K562 (cell line): ENCODE measurements at regions not wholly inside any gene's neighbourhood (a gene's known extent, or its start where the extent isn't known, plus 50 kb on each side); places are given as distances from the start of the nearest gene placed in this dataset.

Experiments
- ATAC-seq: fragments of 200-7000 bp; cut with Tn5 transposase; 3 replicates; pipeline ENCODE4 v1.9.1; 2020; ENCODE audit warnings: moderate library complexity
- BruUV-seq: library from RNA; stranded (reverse); fragments of 400-500 nt; replicated peaks from 2 replicates; lab custom pipeline; 2021; lab: Mats Ljungman, UMichigan
- CTCF ChIA-PET: fragments of 300-600 bp; formaldehyde crosslinking; extraction: SDS; loops from one replicate; lab custom pipeline; 2021; ENCODE audit warnings: low intra/inter-chr PET ratio; lab: Yijun Ruan, JAX
- POLR2A ChIA-PET: fragments of 300-600, 350-650 bp; sonication (Branson Sonifier 250); formaldehyde crosslinking; extraction: SDS; loops from one replicate; lab custom pipeline; 2021; ENCODE audit warnings: antibody characterized with exemption, inconsistent platforms; lab: Yijun Ruan, JAX
- DNase-seq, 4 experiments: peaks; one replicate each; pipeline versions ENCODE4 v3.0.0 to v3.0.0-alpha.2; 2011 to 2018; ENCODE audit warnings: low spot score in 3 of 4, mixed read lengths in 3 of 4; ENCODE audit errors: extremely low read depth in 1 of 4
- FAIRE-seq: peaks from 2 replicates; lab custom pipeline; 2011; peaks lifted over from hg19 to GRCh38; lab: Jason Lieb, UNC
- H2AFZ ChIP-seq: 2 replicates; pipeline ENCODE4 v1.6.0; 2011; ENCODE audit warnings: low read depth, low read length, control low read depth, inconsistent platforms
- H3K27ac ChIP-seq: fragments of 200-600 bp; 3 replicates; pipeline ENCODE4 v1.8.0; 2011; ENCODE audit warnings: low read depth, mild to moderate bottlenecking, control low read depth, inconsistent platforms, low read length, moderate library complexity, mixed read lengths; ENCODE audit errors: extremely low read depth
- H3K27me3 ChIP-seq, 2 experiments: fragments of 300-600 bp in 1 of 2; 2 replicates in 1 of 2; 3 replicates in 1 of 2; pipeline versions ENCODE4 v1.6.0 to v1.8.0; 2011; ENCODE audit warnings: inconsistent platforms in 2 of 2, low read length in 2 of 2, mild to moderate bottlenecking in 1 of 2, mixed read lengths in 1 of 2, moderate library complexity in 1 of 2; ENCODE audit not compliant: control insufficient read depth in 2 of 2, insufficient read depth in 2 of 2
- H3K36me3 ChIP-seq: fragments of 300-600 bp; 3 replicates; pipeline ENCODE4 v1.8.0; 2011; ENCODE audit warnings: mild to moderate bottlenecking, low read length, inconsistent platforms; ENCODE audit not compliant: control insufficient read depth, insufficient read depth
- H3K4me1 ChIP-seq, 2 experiments: fragments of 200-600 bp in 1 of 2; replicated peaks in 1 of 2; 2 replicates in 1 of 2; 3 replicates in 1 of 2; pipeline versions ENCODE4 v1.5.1 to v1.8.0; 2011; ENCODE audit warnings: inconsistent platforms in 2 of 2, low read length in 2 of 2, mild to moderate bottlenecking in 1 of 2, mixed read lengths in 1 of 2, moderate library complexity in 1 of 2; ENCODE audit not compliant: control insufficient read depth in 2 of 2, insufficient read depth in 2 of 2
- H3K4me2 ChIP-seq: 2 replicates; pipeline ENCODE4 v1.6.1; 2011; ENCODE audit warnings: low read length, control low read depth, inconsistent platforms, mixed read lengths; ENCODE audit not compliant: insufficient read depth
- H3K4me3 ChIP-seq: fragments of 200-600 bp; sonication (generic), shearing (Covaris generic); 2 replicates; pipeline ENCODE4 v1.5.1; 2016; ENCODE audit warnings: control low read depth, inconsistent platforms
- H3K79me2 ChIP-seq: fragments of 200-600 bp; 3 replicates; pipeline ENCODE4 v1.8.0; 2011; ENCODE audit warnings: low read length, inconsistent platforms; ENCODE audit not compliant: control insufficient read depth, insufficient read depth
- H3K9ac ChIP-seq, 2 experiments: 2 replicates each; pipeline versions ENCODE4 v1.6.0 to v1.6.1; 2011; ENCODE audit warnings: low read depth in 2 of 2, low read length in 2 of 2, control low read depth in 1 of 2, inconsistent platforms in 1 of 2, mild to moderate bottlenecking in 1 of 2, mixed read lengths in 1 of 2; ENCODE audit not compliant: insufficient read depth in 1 of 2
- H3K9me1 ChIP-seq: one replicate; pipeline ENCODE4 v1.6.0; 2011; ENCODE audit warnings: inconsistent platforms, mild to moderate bottlenecking, low read length, moderate library complexity; ENCODE audit not compliant: control insufficient read depth, insufficient read depth
- H3K9me3 ChIP-seq: replicated peaks from 2 replicates; pipeline ENCODE4 v1.5.1; 2011; ENCODE audit warnings: low read depth, low read length, inconsistent platforms; ENCODE audit not compliant: control insufficient read depth, insufficient read depth
- H4K20me1 ChIP-seq: replicated peaks from 2 replicates; pipeline ENCODE4 v1.6.1; 2011; ENCODE audit warnings: low read length, inconsistent platforms, mixed read lengths; ENCODE audit not compliant: control insufficient read depth, insufficient read depth
- POLR2AphosphoS5 ChIP-seq: IDR thresholded peaks from 2 replicates; pipeline ENCODE4 v1.6.1; 2011; ENCODE audit warnings: mild to moderate bottlenecking, low read depth, low read length, moderate library complexity; ENCODE audit not compliant: control insufficient read depth, insufficient read depth
- WGBS: fragments of 100-300 bp; shearing (Covaris generic); methylation state at CpG from one replicate; pipeline ENCODE4 v1.1.6; 2016; ENCODE audit warnings: low coverage, mixed read lengths; ENCODE audit not compliant: insufficient coverage; ENCODE audit errors: missing lambda C conversion rate; 5-methylcytosine and 5-hydroxymethylcytosine counted together
- in situ Hi-C: fragments of 300-500 bp; cut with MboI; formaldehyde crosslinking; loops from 4 replicates; pipeline ENCODE4 v1.15.0; 2018; ENCODE audit warnings: inconsistent platforms, mixed read lengths
- intact Hi-C: fragments of 100-400 bp; cut with micrococcal nuclease; formaldehyde crosslinking; loops from 2 replicates; pipeline ENCODE4 v1.14.2; 2022
- TF ChIP-seq, protein P1 (sequence below): IDR thresholded peaks from 2 replicates; pipeline ENCODE4 v1.6.1; 2016; ENCODE audit warnings: missing genetic modification characterization, missing compliant biosample characterization
- TF ChIP-seq, protein P2 (sequence below): sonication (generic); formaldehyde crosslinking; IDR thresholded peaks from 2 replicates; pipeline ENCODE4 v1.8.0; 2023; ENCODE audit warnings: mild to moderate bottlenecking, missing genetic modification reagents

DNA sequence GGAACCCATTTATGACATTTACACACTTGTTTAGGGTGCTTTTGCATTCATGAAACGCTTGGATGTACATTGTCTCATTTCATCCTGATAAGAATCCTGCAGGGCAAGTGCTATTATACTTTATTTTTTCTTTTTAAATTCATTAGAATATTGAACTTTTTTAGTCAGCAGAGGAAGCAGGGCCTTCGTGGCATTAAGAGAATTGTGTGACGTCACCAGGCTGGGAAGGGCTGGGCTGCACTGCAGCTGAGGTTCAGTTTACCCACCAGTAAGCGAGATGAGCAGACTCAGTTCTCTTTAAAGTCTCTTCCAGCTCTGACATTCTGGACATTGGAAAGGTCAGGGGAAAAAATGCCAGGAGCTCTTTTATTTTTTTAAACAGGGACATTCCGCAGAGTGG is 159.0 kb downstream of the MRM1 start (continued):
- TF ChIP-seq, protein P1, sequence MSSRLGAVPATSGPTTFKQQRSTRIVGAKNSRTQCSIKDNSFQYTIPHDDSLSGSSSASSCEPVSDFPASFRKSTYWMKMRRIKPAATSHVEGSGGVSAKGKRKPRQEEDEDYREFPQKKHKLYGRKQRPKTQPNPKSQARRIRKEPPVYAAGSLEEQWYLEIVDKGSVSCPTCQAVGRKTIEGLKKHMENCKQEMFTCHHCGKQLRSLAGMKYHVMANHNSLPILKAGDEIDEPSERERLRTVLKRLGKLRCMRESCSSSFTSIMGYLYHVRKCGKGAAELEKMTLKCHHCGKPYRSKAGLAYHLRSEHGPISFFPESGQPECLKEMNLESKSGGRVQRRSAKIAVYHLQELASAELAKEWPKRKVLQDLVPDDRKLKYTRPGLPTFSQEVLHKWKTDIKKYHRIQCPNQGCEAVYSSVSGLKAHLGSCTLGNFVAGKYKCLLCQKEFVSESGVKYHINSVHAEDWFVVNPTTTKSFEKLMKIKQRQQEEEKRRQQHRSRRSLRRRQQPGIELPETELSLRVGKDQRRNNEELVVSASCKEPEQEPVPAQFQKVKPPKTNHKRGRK (tag), result no peak

DNA sequence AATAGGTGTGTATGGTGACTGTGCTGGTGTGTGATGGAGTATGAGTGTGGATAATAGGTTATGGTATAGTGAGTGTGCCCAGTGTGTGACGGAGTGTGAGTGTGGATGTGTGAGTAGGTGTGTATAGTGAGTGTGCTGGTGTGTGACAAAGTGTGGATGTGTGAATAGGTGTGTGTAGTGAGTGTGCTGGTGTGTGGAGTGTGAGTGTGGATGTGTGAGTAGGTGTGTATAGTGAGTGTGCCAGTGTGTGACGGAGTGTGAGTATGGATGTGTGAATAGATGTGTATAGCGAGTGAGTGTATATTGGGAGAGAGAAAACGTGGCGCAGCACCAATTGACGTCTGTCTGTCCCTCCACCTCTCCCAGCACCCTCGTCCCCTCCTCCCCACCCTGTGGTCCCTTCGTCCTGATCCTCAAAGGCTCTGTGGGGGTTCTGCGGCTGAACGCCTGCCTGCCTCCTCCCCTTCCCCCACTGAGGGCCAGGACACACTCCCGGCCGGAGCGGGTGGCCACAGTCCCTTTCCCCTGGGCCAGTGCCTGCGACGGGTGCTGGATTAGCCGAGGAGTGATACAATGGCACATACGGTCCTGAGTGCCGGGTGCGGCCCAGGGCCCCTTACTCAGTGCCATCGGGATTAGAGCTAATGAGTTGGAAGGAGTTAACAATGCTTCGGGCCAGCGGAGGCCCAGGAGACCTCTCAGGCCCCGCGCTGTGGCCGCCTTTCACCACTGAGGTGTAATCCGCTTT is 160.0 kb downstream of the MRM1 start:
- Histone ChIP-seq H3K9ac (no peak overlapping the region), H3K79me2 (no peaks in the 10 kb centered on the region), H3K4me3 (no peak overlapping the region), H3K9me1 (no peaks in the 10 kb centered on the region), H3K4me1 (peaks cover 4 to 7% of the 10 kb centered on the region in 2 experiments; a peak in 4 of 5 replicates), H3K27me3 (peaks cover 5 to 14% of the 10 kb centered on the region in 2 experiments; a peak in 4 of 5 replicates)
- no peak for ATAC-seq
- TF ChIP-seq, protein P2, sequence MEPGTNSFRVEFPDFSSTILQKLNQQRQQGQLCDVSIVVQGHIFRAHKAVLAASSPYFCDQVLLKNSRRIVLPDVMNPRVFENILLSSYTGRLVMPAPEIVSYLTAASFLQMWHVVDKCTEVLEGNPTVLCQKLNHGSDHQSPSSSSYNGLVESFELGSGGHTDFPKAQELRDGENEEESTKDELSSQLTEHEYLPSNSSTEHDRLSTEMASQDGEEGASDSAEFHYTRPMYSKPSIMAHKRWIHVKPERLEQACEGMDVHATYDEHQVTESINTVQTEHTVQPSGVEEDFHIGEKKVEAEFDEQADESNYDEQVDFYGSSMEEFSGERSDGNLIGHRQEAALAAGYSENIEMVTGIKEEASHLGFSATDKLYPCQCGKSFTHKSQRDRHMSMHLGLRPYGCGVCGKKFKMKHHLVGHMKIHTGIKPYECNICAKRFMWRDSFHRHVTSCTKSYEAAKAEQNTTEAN (CRISPR knock-in tag), result peak; percentile 75; the same call in 1 of the 2 replicates
- no peak for TF ChIP-seq POLR2AphosphoS5
- TF ChIP-seq, all 486 proteins: peak for 1
- Histone ChIP-seq H3K9me3 (no peaks in the 10 kb centered on the region), H2AFZ (no peak overlapping the region), H3K4me2 (no peak overlapping the region), H3K27ac (no peak overlapping the region), H4K20me1 (no peaks in the 10 kb centered on the region), H3K36me3 (no peaks in the 10 kb centered on the region)
- BruUV-seq, result no TSS peak
- 53% methylated on average over 22 of the region's 26 CpGs for WGBS
- intact Hi-C loops (no loop called here), in situ Hi-C loops (no loop called here)
- ChIA-PET CTCF (no interaction called here), POLR2A (no interaction called here)
- no peak for FAIRE-seq
- no peak for DNase-seq
